Esophagus muscularis mucosa (tissue), 4 donors: ENCODE measurements at regions not wholly inside any gene's neighbourhood (a gene's known extent, or its start where the extent isn't known, plus 50 kb on each side); places are given as distances from the start of the nearest gene placed in this dataset.

ENCODE experiments used
- DNase-seq: peaks from one replicate; pipeline ENCODE4 v3.0.0-alpha.2; 2017; ENCODE audit errors: extremely low spot score
- H3K27ac ChIP-seq, 4 donors: fragments of 200-600 bp; sonication (generic); replicated peaks in 1 of 4; 1 replicate in 3 of 4; 2 replicates in 1 of 4; pipeline ENCODE4 v1.5.1; 2016 to 2019; ENCODE audit warnings: mild to moderate bottlenecking in 1 of 4
- H3K27me3 ChIP-seq, 4 donors: fragments of 200-600 bp; sonication (generic); one replicate each; pipeline versions ENCODE4 v1.5.1 to v1.6.0; 2016 to 2019
- H3K36me3 ChIP-seq, 4 donors: fragments of 200-600 bp; sonication (generic); one replicate each; pipeline ENCODE4 v1.5.1; 2016 to 2019
- H3K4me1 ChIP-seq, 4 donors: fragments of 200-600 bp; sonication (generic); one replicate each; pipeline ENCODE4 v1.5.1; 2016 to 2019
- H3K4me3 ChIP-seq, 4 donors: fragments of 200-600 bp; sonication (generic); 1 replicate in 2 of 4; 2 replicates in 2 of 4; pipeline ENCODE4 v1.5.1; 2016 to 2019; ENCODE audit warnings: mild to moderate bottlenecking in 4 of 4, moderate library complexity in 1 of 4
- H3K9me3 ChIP-seq, 4 donors: fragments of 200-600 bp; sonication (generic); 1 replicate in 3 of 4; 2 replicates in 1 of 4; pipeline ENCODE4 v1.5.1; 2016 to 2019
- EP300 ChIP-seq: sonication (generic); formaldehyde crosslinking; IDR thresholded peaks from one replicate; pipeline ENCODE4 v1.6.1; 2017; ENCODE audit warnings: antibody characterized with exemption
- POLR2A ChIP-seq: fragments of 450-650 bp; IDR thresholded peaks from one replicate; pipeline ENCODE4 v1.6.1; 2017; ENCODE audit warnings: antibody characterized with exemption, moderate library complexity, mild to moderate bottlenecking, low read depth
- POLR2AphosphoS5 ChIP-seq, 2 donors: sonication (generic); formaldehyde crosslinking; IDR thresholded peaks; one replicate each; pipeline ENCODE4 v1.6.1; 2017; ENCODE audit warnings: antibody characterized with exemption in 2 of 2
- WGBS: methylation state at CpG from one replicate; pipeline ENCODE4 v1.1.5; 2018; 5-methylcytosine and 5-hydroxymethylcytosine counted together
- intact Hi-C: fragments of 100-400 bp; cut with DNase I; formaldehyde crosslinking; loops from one replicate; pipeline ENCODE4 v1.15.1; 2023
- TF ChIP-seq, protein P1 (sequence below), 3 experiments: fragments of 200-600 bp in 2 of 3; fragments of 450-650 bp in 1 of 3; sonication (generic) in 2 of 3; IDR thresholded peaks; one replicate each; pipeline ENCODE4 v1.5.1; 2017 to 2019; ENCODE audit warnings: antibody characterized with exemption in 3 of 3, mild to moderate bottlenecking in 2 of 3, moderate library complexity in 1 of 3

DNA sequence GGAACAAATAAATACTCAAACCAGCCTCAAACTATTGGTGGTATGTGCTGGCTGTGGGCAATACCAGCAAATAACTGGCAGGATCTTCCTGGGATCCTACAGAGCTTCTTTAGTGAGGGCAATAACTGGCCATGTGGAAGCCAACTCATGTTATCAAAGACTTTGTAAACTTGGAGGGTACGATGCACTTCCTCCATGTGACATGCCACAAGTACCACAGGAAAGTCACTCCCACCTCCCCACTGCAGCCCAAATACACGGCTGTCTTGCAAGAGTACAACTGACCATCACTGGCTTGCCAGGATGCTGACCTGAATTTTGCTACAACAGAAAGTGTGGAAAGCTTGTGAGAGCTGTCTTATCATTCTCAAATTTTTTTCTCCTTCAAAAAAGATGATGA lies 93.3 kb upstream of the MAML3 start:
- DNase-seq, result no peak
- Histone ChIP-seq H3K9me3 (no peaks in the 10 kb centered on the region), H3K4me3 (no peak overlapping the region), H3K4me1 (peaks cover under 1 to 51% (median 39%) of the 10 kb centered on the region in 4 donors), H3K36me3 (no peaks in the 10 kb centered on the region), H3K27ac (no peak overlapping the region), H3K27me3 (no peaks in the 10 kb centered on the region)
- intact Hi-C loops, result no loop called here
- WGBS, result 74% methylated on average over 2 of the region's 2 CpGs
- TF ChIP-seq POLR2AphosphoS5 (IDR thresholded peaks at IDR 0.05) (no peak), EP300 (no peak), POLR2A (no peak)
- TF ChIP-seq, protein P1, sequence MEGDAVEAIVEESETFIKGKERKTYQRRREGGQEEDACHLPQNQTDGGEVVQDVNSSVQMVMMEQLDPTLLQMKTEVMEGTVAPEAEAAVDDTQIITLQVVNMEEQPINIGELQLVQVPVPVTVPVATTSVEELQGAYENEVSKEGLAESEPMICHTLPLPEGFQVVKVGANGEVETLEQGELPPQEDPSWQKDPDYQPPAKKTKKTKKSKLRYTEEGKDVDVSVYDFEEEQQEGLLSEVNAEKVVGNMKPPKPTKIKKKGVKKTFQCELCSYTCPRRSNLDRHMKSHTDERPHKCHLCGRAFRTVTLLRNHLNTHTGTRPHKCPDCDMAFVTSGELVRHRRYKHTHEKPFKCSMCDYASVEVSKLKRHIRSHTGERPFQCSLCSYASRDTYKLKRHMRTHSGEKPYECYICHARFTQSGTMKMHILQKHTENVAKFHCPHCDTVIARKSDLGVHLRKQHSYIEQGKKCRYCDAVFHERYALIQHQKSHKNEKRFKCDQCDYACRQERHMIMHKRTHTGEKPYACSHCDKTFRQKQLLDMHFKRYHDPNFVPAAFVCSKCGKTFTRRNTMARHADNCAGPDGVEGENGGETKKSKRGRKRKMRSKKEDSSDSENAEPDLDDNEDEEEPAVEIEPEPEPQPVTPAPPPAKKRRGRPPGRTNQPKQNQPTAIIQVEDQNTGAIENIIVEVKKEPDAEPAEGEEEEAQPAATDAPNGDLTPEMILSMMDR (IDR thresholded peaks at IDR 0.05), result no peak

GRCh38 chr4:140246216-140246615 lies 92.2 kb upstream of the MAML3 start:
- DNase-seq, result no peak
- Histone ChIP-seq H3K27me3 (no peaks in the 10 kb centered on the region), H3K9me3 (no peaks in the 10 kb centered on the region), H3K27ac (no peak overlapping the region), H3K36me3 (no peaks in the 10 kb centered on the region), H3K4me3 (no peak overlapping the region), H3K4me1 (peaks cover 0 to 45% (median 34%) of the 10 kb centered on the region in 4 donors)
- TF ChIP-seq POLR2A (no peak), EP300 (no peak), POLR2AphosphoS5 (IDR thresholded peaks at IDR 0.05) (no peak)
- TF ChIP-seq, protein P1 (IDR thresholded peaks at IDR 0.05), result no peak
- intact Hi-C loops, result no loop called here
- 95% methylated on average over 3 of the region's 3 CpGs for WGBS

DNA sequence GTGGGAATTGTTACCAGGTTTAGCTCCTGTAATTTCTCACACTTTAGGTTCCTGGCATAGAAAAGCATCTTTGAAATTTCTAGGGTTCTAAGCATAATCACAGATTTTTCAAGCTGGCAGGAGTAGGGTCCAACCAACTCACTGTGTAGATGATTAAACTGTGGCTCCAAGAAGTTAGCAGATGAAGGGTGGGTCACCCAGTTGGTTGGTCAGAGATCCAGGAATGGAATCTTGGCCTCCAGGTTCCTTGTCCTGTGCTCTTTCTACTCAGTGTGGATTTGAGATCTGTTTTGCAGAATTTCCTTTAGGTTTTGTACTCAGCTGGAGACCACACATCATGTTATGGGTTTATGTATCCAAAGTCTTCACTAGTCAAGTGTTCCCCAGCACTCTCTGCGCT lies 90.3 kb upstream of the MAML3 start:
- TF ChIP-seq EP300 (no peak), POLR2A (no peak), POLR2AphosphoS5 (IDR thresholded peaks at IDR 0.05) (no peak)
- TF ChIP-seq, protein P1 (IDR thresholded peaks at IDR 0.05), result no peak

GRCh38 chr4:140243278-140243753 lies 89.3 kb upstream of the MAML3 start:
- H3K27ac ChIP-seq, result peak overlapping the region; percentile 38 to 54 (median 44)

More for the DNA sequence above, 90.3 kb upstream of the MAML3 start:
- Histone ChIP-seq H3K4me1 (peaks cover 0 to 36% (median 26%) of the 10 kb centered on the region in 4 donors), H3K27me3 (no peaks in the 10 kb centered on the region), H3K4me3 (no peak overlapping the region), H3K36me3 (no peaks in the 10 kb centered on the region), H3K9me3 (no peaks in the 10 kb centered on the region), H3K27ac (no peak overlapping the region)
- no peak for DNase-seq
- intact Hi-C loops, result no loop called here
- 100% methylated on average over 1 of the region's 1 CpG for WGBS

More at GRCh38 chr4:140243278-140243753, 89.3 kb upstream of the MAML3 start:
- Histone ChIP-seq H3K4me3 (no peak overlapping the region), H3K4me1 (peaks cover 7 to 40% (median 28%) of the 10 kb centered on the region in 4 donors), H3K27me3 (no peaks in the 10 kb centered on the region), H3K9me3 (no peaks in the 10 kb centered on the region), H3K36me3 (no peaks in the 10 kb centered on the region)
- intact Hi-C loops, result no loop called here
- TF ChIP-seq POLR2A (no peak), POLR2AphosphoS5 (IDR thresholded peaks at IDR 0.05) (no peak), EP300 (no peak)
- TF ChIP-seq, protein P1 (IDR thresholded peaks at IDR 0.05), result no peak
- DNase-seq, result no peak
- 31% methylated on average over 7 of the region's 7 CpGs for WGBS
